ENCODE measurements at regions not wholly inside any gene's neighbourhood (a gene's known extent, or its start where the extent isn't known, plus 50 kb on each side); places are given as distances from the start of the nearest gene placed in this dataset.
A peak's percentile ranks its signal among the peaks of the same experiment; 100 is the strongest.

- Histone ChIP-seq H3K4me1 (ENCODE audit: control insufficient read depth, insufficient read depth, low read depth, low read length) (peaks cover 1% of the 10 kb centered on the region), H3K18ac (ENCODE audit: low read depth in 1 of 2, low read length in 2 of 2) (no peak overlapping the region), H3K36me3 (ENCODE audit: control insufficient read depth in 1 of 2, insufficient read depth in 2 of 2, low read depth in 1 of 2, low read length in 2 of 2) (no peaks in the 10 kb centered on the region), H3K23ac (ENCODE audit: low read length in 2 of 2) (no peak overlapping the region), H3K27ac (ENCODE audit: low read length, poor library complexity, severe bottlenecking) (no peak overlapping the region), H3K9ac (ENCODE audit: low read length) (peak overlapping the region; percentile 6), H3K14ac (ENCODE audit: low read length in 2 of 2) (no peak overlapping the region), H3K4ac (ENCODE audit: low read depth in 1 of 2, low read length in 2 of 2) (no peak overlapping the region), H2AK5ac (ENCODE audit: low read length, severe bottlenecking) (no peak overlapping the region), H3K9me3 (ENCODE audit: control insufficient read depth, low read length) (no peaks in the 10 kb centered on the region), H2BK5ac (ENCODE audit: low read depth, low read length, poor library complexity, severe bottlenecking) (no peak overlapping the region), H4K91ac (ENCODE audit: low read length) (no peak overlapping the region), H2BK12ac (ENCODE audit: low read length in 2 of 2) (no peak overlapping the region), H2AFZ (ENCODE audit: low read depth, low read length) (no peak overlapping the region), H3K4me3 (ENCODE audit: insufficient read depth in 1 of 2, low read depth in 1 of 2, low read length in 2 of 2) (no peak overlapping the region), H2BK120ac (ENCODE audit: low read depth, low read length) (no peak overlapping the region), H4K8ac (ENCODE audit: low read length) (no peak overlapping the region), H3K27me3 (ENCODE audit: control insufficient read depth in 1 of 2, insufficient read depth in 1 of 2, low read length in 2 of 2) (no peaks in the 10 kb centered on the region), H2BK15ac (ENCODE audit: low read depth, poor library complexity, severe bottlenecking) (no peak overlapping the region), H3K79me1 (replicated peaks; ENCODE audit: low read length, poor library complexity, severe bottlenecking) (no peaks in the 10 kb centered on the region), H3K4me2 (ENCODE audit: low read length, poor library complexity, severe bottlenecking) (no peak overlapping the region)
- no peak for DNase-seq
These were observed 1077.9 kb upstream of the ZEB2 start for GRCh38 chr2:145597809-145598208.

GRCh38 chr2:145597006-145597405 is 1077.1 kb upstream of the ZEB2 start:
- H3K4me3 ChIP-seq (ENCODE audit: insufficient read depth in 1 of 2, low read depth in 1 of 2, low read length in 2 of 2): no peak overlapping the region
- H3K9ac ChIP-seq (ENCODE audit: low read length): peak overlapping the region; percentile 3
- DNase-seq: no peak
- no peak overlapping the region for H2AK5ac ChIP-seq (ENCODE audit: low read length, severe bottlenecking)
- H3K14ac ChIP-seq (ENCODE audit: low read length in 2 of 2): no peak overlapping the region
- no peak overlapping the region for H2BK5ac ChIP-seq (ENCODE audit: low read depth, low read length, poor library complexity, severe bottlenecking)
- peak overlapping the region in 1 of 2 experiments; percentile 33 for H3K18ac ChIP-seq (ENCODE audit: low read depth in 1 of 2, low read length in 2 of 2)
- H3K27ac ChIP-seq (ENCODE audit: low read length, poor library complexity, severe bottlenecking): no peak overlapping the region
- no peak overlapping the region for H3K4ac ChIP-seq (ENCODE audit: low read depth in 1 of 2, low read length in 2 of 2)
- no peak overlapping the region for H2AFZ ChIP-seq (ENCODE audit: low read depth, low read length)
- H3K27me3 ChIP-seq (ENCODE audit: control insufficient read depth in 1 of 2, insufficient read depth in 1 of 2, low read length in 2 of 2): no peaks in the 10 kb centered on the region
- H3K79me1 ChIP-seq (replicated peaks; ENCODE audit: low read length, poor library complexity, severe bottlenecking): no peaks in the 10 kb centered on the region
- no peak overlapping the region for H2BK12ac ChIP-seq (ENCODE audit: low read length in 2 of 2)
- H3K36me3 ChIP-seq (ENCODE audit: control insufficient read depth in 1 of 2, insufficient read depth in 2 of 2, low read depth in 1 of 2, low read length in 2 of 2): no peaks in the 10 kb centered on the region
- no peaks in the 10 kb centered on the region for H3K9me3 ChIP-seq (ENCODE audit: control insufficient read depth, low read length)
- H2BK120ac ChIP-seq (ENCODE audit: low read depth, low read length): no peak overlapping the region
- no peak overlapping the region for H4K8ac ChIP-seq (ENCODE audit: low read length)
- no peak overlapping the region for H3K4me2 ChIP-seq (ENCODE audit: low read length, poor library complexity, severe bottlenecking)
- no peak overlapping the region for H4K91ac ChIP-seq (ENCODE audit: low read length)
- H2BK15ac ChIP-seq (ENCODE audit: low read depth, poor library complexity, severe bottlenecking): no peak overlapping the region
- 92% methylated on average over 1 of the region's 1 CpG for WGBS
- peaks cover 1% of the 10 kb centered on the region for H3K4me1 ChIP-seq (ENCODE audit: control insufficient read depth, insufficient read depth, low read depth, low read length)
- no peak overlapping the region for H3K23ac ChIP-seq (ENCODE audit: low read length in 2 of 2)

- Histone ChIP-seq H2AFZ (ENCODE audit: low read depth, low read length) (no peak overlapping the region), H2BK120ac (ENCODE audit: low read depth, low read length) (no peak overlapping the region), H3K23ac (ENCODE audit: low read length in 2 of 2) (no peak overlapping the region), H3K4me1 (ENCODE audit: control insufficient read depth, insufficient read depth, low read depth, low read length) (peaks cover 1% of the 10 kb centered on the region), H2BK15ac (ENCODE audit: low read depth, poor library complexity, severe bottlenecking) (no peak overlapping the region), H2BK5ac (ENCODE audit: low read depth, low read length, poor library complexity, severe bottlenecking) (no peak overlapping the region), H3K27ac (ENCODE audit: low read length, poor library complexity, severe bottlenecking) (no peak overlapping the region), H2AK5ac (ENCODE audit: low read length, severe bottlenecking) (peak overlapping the region; percentile 83), H3K9me3 (ENCODE audit: control insufficient read depth, low read length) (no peaks in the 10 kb centered on the region), H3K4ac (ENCODE audit: low read depth in 1 of 2, low read length in 2 of 2) (no peak overlapping the region), H2BK12ac (ENCODE audit: low read length in 2 of 2) (peak overlapping the region in 1 of 2 experiments; percentile 39), H3K36me3 (ENCODE audit: control insufficient read depth in 1 of 2, insufficient read depth in 2 of 2, low read depth in 1 of 2, low read length in 2 of 2) (no peaks in the 10 kb centered on the region), H3K18ac (ENCODE audit: low read depth in 1 of 2, low read length in 2 of 2) (no peak overlapping the region), H4K91ac (ENCODE audit: low read length) (no peak overlapping the region), H3K27me3 (ENCODE audit: control insufficient read depth in 1 of 2, insufficient read depth in 1 of 2, low read length in 2 of 2) (no peaks in the 10 kb centered on the region), H3K14ac (ENCODE audit: low read length in 2 of 2) (no peak overlapping the region), H3K4me2 (ENCODE audit: low read length, poor library complexity, severe bottlenecking) (no peak overlapping the region), H3K79me1 (replicated peaks; ENCODE audit: low read length, poor library complexity, severe bottlenecking) (no peaks in the 10 kb centered on the region), H3K4me3 (ENCODE audit: insufficient read depth in 1 of 2, low read depth in 1 of 2, low read length in 2 of 2) (no peak overlapping the region), H4K8ac (ENCODE audit: low read length) (no peak overlapping the region), H3K9ac (ENCODE audit: low read length) (no peak overlapping the region)
- WGBS: 97% methylated on average over 3 of the region's 3 CpGs
- no peak for DNase-seq
These were observed 1076.5 kb upstream of the ZEB2 start for GRCh38 chr2:145596416-145596815.

DNA sequence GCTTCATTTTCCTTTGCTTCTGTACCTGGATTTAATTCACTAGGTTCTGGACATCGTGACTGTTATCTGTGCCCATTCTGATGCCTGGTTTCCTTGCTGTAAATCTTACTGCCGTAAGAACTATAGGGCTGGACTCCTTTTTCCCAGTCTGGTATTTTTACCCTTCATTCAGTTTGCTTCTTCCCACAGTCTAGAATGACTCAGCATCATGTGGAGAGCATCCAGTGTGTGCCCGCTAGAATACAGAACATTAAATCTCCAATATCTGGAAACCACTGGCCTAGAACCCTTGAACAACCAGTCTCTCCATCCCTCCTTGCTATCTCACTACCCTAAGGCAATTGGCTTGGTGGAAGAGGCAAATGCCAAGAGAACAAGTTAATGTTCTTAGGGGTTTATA is 1075.4 kb upstream of the ZEB2 start:
- 82% methylated on average over 3 of the region's 3 CpGs for WGBS

More for the DNA sequence above, 1075.4 kb upstream of the ZEB2 start:
- Histone ChIP-seq H2AFZ (ENCODE audit: low read depth, low read length) (no peak overlapping the region), H3K79me1 (replicated peaks; ENCODE audit: low read length, poor library complexity, severe bottlenecking) (no peaks in the 10 kb centered on the region), H2BK120ac (ENCODE audit: low read depth, low read length) (peak overlapping the region; percentile 35), H3K9ac (ENCODE audit: low read length) (no peak overlapping the region), H3K9me3 (ENCODE audit: control insufficient read depth, low read length) (no peaks in the 10 kb centered on the region), H3K27ac (ENCODE audit: low read length, poor library complexity, severe bottlenecking) (peak overlapping the region; percentile 27), H3K4me3 (ENCODE audit: insufficient read depth in 1 of 2, low read depth in 1 of 2, low read length in 2 of 2) (no peak overlapping the region), H2BK5ac (ENCODE audit: low read depth, low read length, poor library complexity, severe bottlenecking) (no peak overlapping the region), H3K27me3 (ENCODE audit: control insufficient read depth in 1 of 2, insufficient read depth in 1 of 2, low read length in 2 of 2) (no peaks in the 10 kb centered on the region), H3K4me1 (ENCODE audit: control insufficient read depth, insufficient read depth, low read depth, low read length) (peaks cover 1% of the 10 kb centered on the region), H2BK15ac (ENCODE audit: low read depth, poor library complexity, severe bottlenecking) (no peak overlapping the region), H3K23ac (ENCODE audit: low read length in 2 of 2) (no peak overlapping the region), H2BK12ac (ENCODE audit: low read length in 2 of 2) (peak overlapping the region in 1 of 2 experiments; percentile 69), H3K4ac (ENCODE audit: low read depth in 1 of 2, low read length in 2 of 2) (peak overlapping the region; percentile 36 to 56), H3K18ac (ENCODE audit: low read depth in 1 of 2, low read length in 2 of 2) (peak overlapping the region in 1 of 2 experiments; percentile 35), H2AK5ac (ENCODE audit: low read length, severe bottlenecking) (no peak overlapping the region), H4K91ac (ENCODE audit: low read length) (peak overlapping the region; percentile 34), H4K8ac (ENCODE audit: low read length) (peak overlapping the region; percentile 27), H3K36me3 (ENCODE audit: control insufficient read depth in 1 of 2, insufficient read depth in 2 of 2, low read depth in 1 of 2, low read length in 2 of 2) (no peaks in the 10 kb centered on the region), H3K14ac (ENCODE audit: low read length in 2 of 2) (peak overlapping the region in 1 of 2 experiments; percentile 74), H3K4me2 (ENCODE audit: low read length, poor library complexity, severe bottlenecking) (no peak overlapping the region)
- DNase-seq: peak; percentile 64
